ENCODE measurements at regions not wholly inside any gene's neighbourhood (a gene's known extent, or its start where the extent isn't known, plus 50 kb on each side); places are given as distances from the start of the nearest gene placed in this dataset.

- no peak for TF ChIP-seq GMEB2 (CRISPR knock-in tag; IDR thresholded peaks at IDR 0.05; ENCODE audit: low read depth)
- TF ChIP-seq BCLAF1 (IDR thresholded peaks at IDR 0.05), result no peak
- no peak for TF ChIP-seq GLI4 (CRISPR knock-in tag; IDR thresholded peaks at IDR 0.05; ENCODE audit: borderline replicate concordance)
- TF ChIP-seq NCOA5 (CRISPR knock-in tag; IDR thresholded peaks at IDR 0.05), result no peak
- TF ChIP-seq ZC3H13 (CRISPR knock-in tag; IDR thresholded peaks at IDR 0.05), result no peak
- no peak for TF ChIP-seq CBX1 (IDR thresholded peaks at IDR 0.05; ENCODE audit: low read depth)
- TF ChIP-seq SAFB2 (CRISPR knock-in tag; IDR thresholded peaks at IDR 0.05; ENCODE audit: borderline replicate concordance, low read depth), result no peak
- no peak for TF ChIP-seq RBM39 (IDR thresholded peaks at IDR 0.05; ENCODE audit: low read depth, low read length, poor library complexity, severe bottlenecking)
Measured at GRCh38 chr4:187789078-187789477, 206.5 kb upstream of the ZFP42 start (continued).

GRCh38 chr4:187795737-187796136 lies 199.8 kb upstream of the ZFP42 start:
- Histone ChIP-seq H3K4me1 (ENCODE audit: insufficient read depth, low read length) (no peaks in the 10 kb centered on the region), H2AFZ (ENCODE audit: low read length) (no peak overlapping the region), H3K27me3 (ENCODE audit: control insufficient read depth in 1 of 2, insufficient read depth in 2 of 2, low read length in 2 of 2) (no peaks in the 10 kb centered on the region), H3K9ac (ENCODE audit: insufficient read depth, low read depth, low read length) (no peak overlapping the region), H3K4me2 (ENCODE audit: low read depth, low read length) (no peak overlapping the region), H3K9me3 (ENCODE audit: low read length) (peaks cover 23% of the 10 kb centered on the region; the same call in 1 of the 2 replicates), H3K27ac (ENCODE audit: extremely low read length, insufficient read depth, low read length) (no peak overlapping the region), H3K79me2 (ENCODE audit: insufficient read depth, low read length) (no peaks in the 10 kb centered on the region), H3K36me3 (replicated peaks in 1 of 2; ENCODE audit: control insufficient read depth in 1 of 2, insufficient read depth in 2 of 2, low read length in 2 of 2) (no peaks in the 10 kb centered on the region), H3K4me3 (replicated peaks in 1 of 3; ENCODE audit: insufficient read depth in 1 of 3, low read depth in 2 of 3, low read length in 3 of 3) (no peak overlapping the region), H4K20me1 (ENCODE audit: insufficient read depth, low read length) (no peaks in the 10 kb centered on the region)
- ChIA-PET CTCF (ENCODE audit: low intra/inter-chr PET ratio, low total read pairs) (no interaction called here), POLR2A (no interaction called here)
- BruUV-seq (replicated peaks), result no TSS peak
- no peak for ATAC-seq
- in situ Hi-C loops (cut with HindIII; ENCODE audit: extremely low pct_ligation_motif_present, low pct_unique_long_range_greater_than_20kb), result no loop called here
- intact Hi-C loops (cut with micrococcal nuclease; ENCODE audit: unreplicated experiment), result no loop called here
- DNase-seq (ENCODE audit: low spot score), result no peak
- FAIRE-seq, result no peak
- TF ChIP-seq ZNF407 (CRISPR knock-in tag; IDR thresholded peaks at IDR 0.05; ENCODE audit: not compliant biosample characterization) (no peak), KDM5A (IDR thresholded peaks at IDR 0.05; ENCODE audit: borderline replicate concordance, low read length) (no peak), KLF16 (CRISPR knock-in tag; IDR thresholded peaks at IDR 0.05) (no peak)
